ENCODE measurements at regions not wholly inside any gene's neighbourhood (a gene's known extent, or its start where the extent isn't known, plus 50 kb on each side); places are given as distances from the start of the nearest gene placed in this dataset.

DNA sequence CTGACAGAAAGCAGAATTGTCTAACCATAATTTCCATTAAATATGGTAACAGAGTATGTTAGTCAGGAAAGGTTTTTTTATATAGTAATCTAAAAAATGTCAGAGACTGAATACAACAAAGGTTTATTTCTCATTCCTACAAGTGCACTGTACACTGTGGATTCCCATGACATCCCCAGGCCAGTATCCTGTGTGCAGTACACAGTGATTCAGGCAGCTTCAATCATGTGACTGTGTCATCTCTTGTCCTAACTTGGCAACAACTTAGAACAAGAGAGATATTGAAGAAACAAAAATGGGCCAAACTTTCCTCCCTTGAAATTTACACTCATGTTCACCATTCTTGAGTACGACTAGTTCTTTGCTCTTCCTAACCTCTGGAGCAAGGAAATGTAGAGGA, 189.8 kb upstream of the SEMA3A start:
- no peak for TF ChIP-seq CTCF (IDR thresholded peaks at IDR 0.05)
- no peak for TF ChIP-seq POLR2A (IDR thresholded peaks at IDR 0.05)
- no peak overlapping the region for H3K27ac ChIP-seq
- no peaks in the 10 kb centered on the region for H3K27me3 ChIP-seq
- DNase-seq, result peak; percentile 38
- no peak overlapping the region for H3K4me3 ChIP-seq
- no peaks in the 10 kb centered on the region for H3K36me3 ChIP-seq (ENCODE audit: low read depth, missing control alignments)
- no peaks in the 10 kb centered on the region for H3K4me1 ChIP-seq
- intact Hi-C loops (cut with DNase I; ENCODE audit: low total_unique reads), result no loop called here
- 36 to 38% methylated on average over 1 of the region's 1 CpG for WGBS, 2 donors
- no peaks in the 10 kb centered on the region for H3K9me3 ChIP-seq

GRCh38 chr7:84379446-84379845, 184.9 kb upstream of the SEMA3A start:
- no peak for DNase-seq
- 82 to 92% methylated on average over 1 of the region's 1 CpG for WGBS, 2 donors

DNA sequence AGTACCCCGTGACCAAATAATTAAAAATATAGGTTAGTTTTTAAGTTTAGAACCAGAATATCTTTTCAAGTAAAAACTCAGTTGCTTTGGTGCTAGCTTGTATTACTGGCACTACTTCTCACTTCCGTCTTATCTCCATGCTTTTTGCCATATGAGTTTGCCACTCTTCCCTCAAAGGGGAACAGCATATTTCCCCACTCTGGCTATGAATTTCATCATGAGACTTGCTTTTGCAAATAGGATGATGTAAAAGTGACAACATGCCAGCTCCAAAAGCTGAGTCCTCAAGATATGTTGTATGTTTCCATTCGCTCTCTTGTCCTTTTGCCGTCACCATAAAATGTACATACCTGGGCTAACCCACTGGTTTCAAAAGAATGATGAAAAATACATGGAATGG, 178.1 kb upstream of the SEMA3A start:
- 93 to 96% methylated on average over 4 of the region's 4 CpGs for WGBS, 2 donors
- no peaks in the 10 kb centered on the region for H3K27me3 ChIP-seq
- no peak for DNase-seq
- H3K4me1 ChIP-seq, result no peaks in the 10 kb centered on the region
- H3K9me3 ChIP-seq, result no peaks in the 10 kb centered on the region
- H3K27ac ChIP-seq, result no peak overlapping the region
- H3K36me3 ChIP-seq (ENCODE audit: low read depth, missing control alignments), result no peaks in the 10 kb centered on the region
- intact Hi-C loops (cut with DNase I; ENCODE audit: low total_unique reads), result no loop called here
- no peak for TF ChIP-seq CTCF (IDR thresholded peaks at IDR 0.05)
- no peak for TF ChIP-seq POLR2A (IDR thresholded peaks at IDR 0.05)
- H3K4me3 ChIP-seq, result no peak overlapping the region

More at GRCh38 chr7:84379446-84379845, 184.9 kb upstream of the SEMA3A start:
- no peaks in the 10 kb centered on the region for H3K4me1 ChIP-seq
- intact Hi-C loops (cut with DNase I; ENCODE audit: low total_unique reads), result no loop called here
- no peaks in the 10 kb centered on the region for H3K36me3 ChIP-seq (ENCODE audit: low read depth, missing control alignments)
- no peaks in the 10 kb centered on the region for H3K9me3 ChIP-seq
- no peak overlapping the region for H3K27ac ChIP-seq
- no peaks in the 10 kb centered on the region for H3K27me3 ChIP-seq
- no peak for TF ChIP-seq CTCF (IDR thresholded peaks at IDR 0.05)
- no peak for TF ChIP-seq POLR2A (IDR thresholded peaks at IDR 0.05)
- no peak overlapping the region for H3K4me3 ChIP-seq

DNA sequence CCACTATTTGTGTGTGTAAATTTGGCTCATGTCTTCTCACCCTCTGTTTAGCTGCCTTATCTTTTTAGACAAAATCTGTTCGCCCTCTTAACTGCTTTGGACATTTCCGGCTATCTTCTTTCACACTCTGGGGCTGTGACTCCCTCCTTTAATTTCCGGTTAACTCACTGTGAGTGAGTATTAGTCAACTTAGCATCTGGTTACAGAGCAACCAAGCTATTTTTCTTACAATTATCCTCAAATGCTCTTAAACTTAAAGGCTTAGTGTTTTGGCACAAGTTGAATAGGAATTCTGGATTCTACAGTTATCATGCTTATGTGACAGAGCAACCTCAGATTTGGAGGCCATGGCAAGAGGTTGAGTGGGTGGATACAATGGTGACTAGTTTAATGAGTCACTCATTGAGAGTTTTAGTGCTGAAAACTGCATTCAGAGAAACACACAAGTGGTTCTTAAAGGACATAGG, 177.6 kb upstream of the SEMA3A start:
- intact Hi-C loops (cut with DNase I; ENCODE audit: low total_unique reads), result no loop called here
- 61 to 66% methylated on average over 3 of the region's 3 CpGs for WGBS, 2 donors
- no peak overlapping the region for H3K27ac ChIP-seq
- DNase-seq, result no peak
- H3K36me3 ChIP-seq (ENCODE audit: low read depth, missing control alignments), result no peaks in the 10 kb centered on the region
- no peak for TF ChIP-seq CTCF (IDR thresholded peaks at IDR 0.05)
- TF ChIP-seq POLR2A (IDR thresholded peaks at IDR 0.05), result no peak
- no peaks in the 10 kb centered on the region for H3K4me1 ChIP-seq
- no peaks in the 10 kb centered on the region for H3K9me3 ChIP-seq
- no peaks in the 10 kb centered on the region for H3K27me3 ChIP-seq
- H3K4me3 ChIP-seq, result no peak overlapping the region

- 56 to 83% methylated on average over 2 of the region's 2 CpGs for WGBS, 2 donors
- H3K27ac ChIP-seq, result no peak overlapping the region
- DNase-seq, result no peak
- no peak overlapping the region for H3K4me3 ChIP-seq
- H3K27me3 ChIP-seq, result no peaks in the 10 kb centered on the region
- intact Hi-C loops (cut with DNase I; ENCODE audit: low total_unique reads), result no loop called here
- TF ChIP-seq CTCF (IDR thresholded peaks at IDR 0.05), result no peak
- TF ChIP-seq POLR2A (IDR thresholded peaks at IDR 0.05), result no peak
- H3K9me3 ChIP-seq, result no peaks in the 10 kb centered on the region
- no peaks in the 10 kb centered on the region for H3K4me1 ChIP-seq
- H3K36me3 ChIP-seq (ENCODE audit: low read depth, missing control alignments), result no peaks in the 10 kb centered on the region
Observed at GRCh38 chr7:84370114-84370513, 175.5 kb upstream of the SEMA3A start.
